ENCODE measurements at regions not wholly inside any gene's neighbourhood (a gene's known extent, or its start where the extent isn't known, plus 50 kb on each side); places are given as distances from the start of the nearest gene placed in this dataset.

GRCh38 chr19:27647423-27647822, 1565.5 kb downstream of the UQCRFS1 start:
- Mint-ChIP-seq H3K36me3 (ENCODE audit: low read depth) (no peaks in the 10 kb centered on the region), H3K27me3 (no peaks in the 10 kb centered on the region), H3K4me1 (no peaks in the 10 kb centered on the region), H3K9me3 (ENCODE audit: low read depth) (peaks cover 26% of the 10 kb centered on the region), H3K4me3 (no peak overlapping the region), H3K27ac (no peak overlapping the region)
- ChIA-PET POLR2A (no interaction called here), CTCF (no interaction called here)
- no peak for DNase-seq
- intact Hi-C loops (cut with DNase I, micrococcal nuclease): no loop called here
- no peak for ATAC-seq

GRCh38 chr19:27635401-27635800, 1577.5 kb downstream of the UQCRFS1 start:
- no peak overlapping the region for H3K4me3 Mint-ChIP-seq
- H3K27ac Mint-ChIP-seq: no peak overlapping the region
- ChIA-PET POLR2A (no interaction called here), CTCF (no interaction called here)
- H3K9me3 Mint-ChIP-seq (ENCODE audit: low read depth): peaks cover 33% of the 10 kb centered on the region
- H3K36me3 Mint-ChIP-seq (ENCODE audit: low read depth): no peaks in the 10 kb centered on the region
- no peaks in the 10 kb centered on the region for H3K4me1 Mint-ChIP-seq
- no peak for ATAC-seq
- intact Hi-C loops (cut with DNase I, micrococcal nuclease): no loop called here
- H3K27me3 Mint-ChIP-seq: no peaks in the 10 kb centered on the region
- no peak for DNase-seq

- Mint-ChIP-seq H3K4me3 (no peak overlapping the region), H3K27ac (no peak overlapping the region), H3K27me3 (no peaks in the 10 kb centered on the region), H3K4me1 (no peaks in the 10 kb centered on the region), H3K9me3 (ENCODE audit: low read depth) (peaks cover 43% of the 10 kb centered on the region), H3K36me3 (ENCODE audit: low read depth) (peaks cover 11% of the 10 kb centered on the region)
- no peak for DNase-seq
- CTCF ChIA-PET: no interaction called here
- no peak for ATAC-seq
- POLR2A ChIA-PET: no interaction called here
- intact Hi-C loops (cut with DNase I, micrococcal nuclease): no loop called here
These were observed 1594.9 kb downstream of the UQCRFS1 start for GRCh38 chr19:27618006-27618405.

- POLR2A ChIA-PET: no interaction called here
- intact Hi-C loops (cut with DNase I, micrococcal nuclease): no loop called here
- DNase-seq: no peak
- H3K36me3 Mint-ChIP-seq (ENCODE audit: low read depth): no peaks in the 10 kb centered on the region
- H3K27ac Mint-ChIP-seq: no peak overlapping the region
- ATAC-seq: no peak
- no peak overlapping the region for H3K4me3 Mint-ChIP-seq
- H3K9me3 Mint-ChIP-seq (ENCODE audit: low read depth): peaks cover 31% of the 10 kb centered on the region
- H3K4me1 Mint-ChIP-seq: no peaks in the 10 kb centered on the region
- H3K27me3 Mint-ChIP-seq: no peaks in the 10 kb centered on the region
- CTCF ChIA-PET: no interaction called here
These were observed 1632.0 kb downstream of the UQCRFS1 start for GRCh38 chr19:27580906-27581305.
